ENCODE measurements at regions not wholly inside any gene's neighbourhood (a gene's known extent, or its start where the extent isn't known, plus 50 kb on each side); places are given as distances from the start of the nearest gene placed in this dataset.

- no peak overlapping the region for H3K27ac ChIP-seq
- no peak for DNase-seq (ENCODE audit: low read depth, low spot score)
Observed at GRCh38 chr12:107221913-107222312, 128.6 kb upstream of the CRY1 start.

- DNase-seq (ENCODE audit: low read depth, low spot score) = no peak
- H3K27ac ChIP-seq = no peak overlapping the region
Observed at GRCh38 chr12:107223821-107224220, 130.5 kb upstream of the CRY1 start.

- no peak for DNase-seq (ENCODE audit: low read depth, low spot score)
- H3K27ac ChIP-seq = no peak overlapping the region
Observed at GRCh38 chr12:107225635-107226034, 132.3 kb upstream of the CRY1 start.

- no peak overlapping the region for H3K27ac ChIP-seq
- no peak for DNase-seq (ENCODE audit: low read depth, low spot score)
Observed at GRCh38 chr12:107226126-107226525, 132.8 kb upstream of the CRY1 start.

GRCh38 chr12:107228076-107228475 is 134.7 kb upstream of the CRY1 start:
- H3K27ac ChIP-seq = no peak overlapping the region
- DNase-seq (ENCODE audit: low read depth, low spot score) = no peak

- H3K27ac ChIP-seq = no peak overlapping the region
- DNase-seq (ENCODE audit: low read depth, low spot score) = no peak
Observed at GRCh38 chr12:107229827-107230226, 136.5 kb upstream of the CRY1 start.

- DNase-seq (ENCODE audit: low read depth, low spot score) = no peak
- no peak overlapping the region for H3K27ac ChIP-seq
Observed at GRCh38 chr12:107231303-107231702, 138.0 kb upstream of the CRY1 start.

- no peak for DNase-seq (ENCODE audit: low read depth, low spot score)
- H3K27ac ChIP-seq = no peak overlapping the region
Observed at GRCh38 chr12:107233551-107233950, 140.2 kb upstream of the CRY1 start.

GRCh38 chr12:107235600-107235999 is 142.3 kb upstream of the CRY1 start:
- no peak overlapping the region for H3K27ac ChIP-seq
- no peak for DNase-seq (ENCODE audit: low read depth, low spot score)

- peak; percentile 97 for DNase-seq (ENCODE audit: low read depth, low spot score)
- H3K27ac ChIP-seq = peak overlapping the region; percentile 84
Observed at GRCh38 chr12:107236824-107237511, 143.6 kb upstream of the CRY1 start.

GRCh38 chr12:107238296-107238695 is 144.9 kb upstream of the CRY1 start:
- H3K27ac ChIP-seq = peak overlapping the region; percentile 84

GRCh38 chr12:107241411-107241810 is 148.1 kb upstream of the CRY1 start:
- no peak overlapping the region for H3K27ac ChIP-seq
- no peak for DNase-seq (ENCODE audit: low read depth, low spot score)

More at GRCh38 chr12:107238296-107238695, 144.9 kb upstream of the CRY1 start:
- no peak for DNase-seq (ENCODE audit: low read depth, low spot score)

GRCh38 chr12:107242189-107242588 is 148.8 kb upstream of the CRY1 start:
- no peak overlapping the region for H3K27ac ChIP-seq
- DNase-seq (ENCODE audit: low read depth, low spot score) = no peak

- DNase-seq (ENCODE audit: low read depth, low spot score) = no peak
- no peak overlapping the region for H3K27ac ChIP-seq
Observed at GRCh38 chr12:107243341-107243740, 150.0 kb upstream of the CRY1 start.

GRCh38 chr12:107244584-107244983 is 151.2 kb upstream of the CRY1 start:
- DNase-seq (ENCODE audit: low read depth, low spot score) = no peak
- H3K27ac ChIP-seq = no peak overlapping the region

- DNase-seq (ENCODE audit: low read depth, low spot score) = no peak
- no peak overlapping the region for H3K27ac ChIP-seq
Observed at GRCh38 chr12:107247650-107248049, 154.3 kb upstream of the CRY1 start.

GRCh38 chr12:107248187-107248586 is 154.8 kb upstream of the CRY1 start:
- no peak for DNase-seq (ENCODE audit: low read depth, low spot score)
- no peak overlapping the region for H3K27ac ChIP-seq

- no peak for DNase-seq (ENCODE audit: low read depth, low spot score)
Observed at GRCh38 chr12:107251288-107251687, 157.9 kb upstream of the CRY1 start.

GRCh38 chr12:107253361-107253760 is 160.0 kb upstream of the CRY1 start:
- no peak overlapping the region for H3K27ac ChIP-seq
- no peak for DNase-seq (ENCODE audit: low read depth, low spot score)

More at GRCh38 chr12:107251288-107251687, 157.9 kb upstream of the CRY1 start:
- no peak overlapping the region for H3K27ac ChIP-seq

GRCh38 chr12:107254258-107254856 is 161.0 kb upstream of the CRY1 start:
- no peak overlapping the region for H3K27ac ChIP-seq
- DNase-seq (ENCODE audit: low read depth, low spot score) = no peak

- no peak for DNase-seq (ENCODE audit: low read depth, low spot score)
- no peak overlapping the region for H3K27ac ChIP-seq
Observed at GRCh38 chr12:107258780-107259179, 165.4 kb upstream of the CRY1 start.

GRCh38 chr12:107263980-107264379 is 170.6 kb upstream of the CRY1 start:
- H3K27ac ChIP-seq = no peak overlapping the region

More at GRCh38 chr12:107263980-107264379, 170.6 kb upstream of the CRY1 start:
- no peak for DNase-seq (ENCODE audit: low read depth, low spot score)
